M059J (cell line): ENCODE measurements at regions not wholly inside any gene's neighbourhood (a gene's known extent, or its start where the extent isn't known, plus 50 kb on each side); places are given as distances from the start of the nearest gene placed in this dataset.

Experiments used
- DNase-seq: peaks from one replicate; pipeline ENCODE4 v3.0.0-alpha.2; 2012; ENCODE audit warnings: low read depth

DNA sequence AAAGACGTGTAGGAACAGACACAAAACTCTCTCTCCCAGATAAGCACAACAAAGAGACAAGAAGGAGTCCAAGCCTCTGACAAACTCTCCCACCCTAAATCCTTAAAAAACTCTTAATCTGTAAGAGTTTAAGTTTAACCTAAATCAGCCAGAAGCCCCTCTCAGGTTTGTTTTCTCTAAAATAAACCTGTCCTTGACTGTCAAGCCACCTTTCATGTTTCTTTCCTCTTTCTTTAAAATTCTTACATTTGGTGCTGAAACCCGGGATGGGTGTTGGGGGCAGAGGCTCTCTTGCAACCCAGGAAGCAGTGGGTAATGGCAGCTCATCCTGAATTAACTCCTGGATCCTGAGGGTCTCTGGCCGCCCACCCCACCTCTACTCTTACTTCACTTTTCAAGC, 107.8 kb upstream of the TENT5D start:
- no peak for DNase-seq

DNA sequence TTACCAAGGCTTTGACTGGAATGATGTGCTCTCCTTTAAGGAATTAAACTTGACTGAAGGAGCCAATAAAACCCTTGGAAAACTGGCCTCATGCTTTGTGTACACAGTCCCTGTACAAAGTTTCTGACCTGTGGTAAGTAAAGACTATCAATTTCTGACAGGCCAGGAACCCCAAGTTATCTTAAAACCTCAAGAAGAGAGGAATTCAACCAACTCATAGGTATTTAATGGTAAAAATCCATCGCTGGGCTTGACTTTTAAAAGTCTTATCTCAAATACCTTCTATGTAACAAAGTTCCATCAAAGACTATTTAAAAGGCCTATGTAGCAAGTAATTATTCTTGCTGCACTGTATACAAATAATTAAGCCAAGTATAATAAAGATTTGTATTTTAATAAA, 103.7 kb upstream of the TENT5D start:
- DNase-seq: no peak

DNA sequence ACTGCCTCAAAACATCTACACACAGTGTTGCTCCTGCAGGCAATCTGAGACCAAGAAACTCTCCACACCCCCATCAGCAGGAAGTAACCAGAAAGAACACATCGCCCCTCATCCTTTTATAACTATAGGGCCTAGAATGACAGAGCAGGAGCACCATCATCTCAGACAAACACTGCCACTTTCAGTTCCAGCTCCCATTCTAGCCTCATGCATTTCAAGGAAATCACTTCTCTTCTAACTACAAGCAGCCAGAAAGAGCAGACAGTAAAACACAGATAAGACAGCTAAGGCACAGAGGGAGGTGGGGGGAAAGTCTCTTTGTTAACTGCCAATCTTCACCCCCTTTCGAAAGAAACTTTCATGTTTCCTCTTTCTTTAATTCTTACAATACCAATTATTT, 102.6 kb upstream of the TENT5D start:
- no peak for DNase-seq

DNA sequence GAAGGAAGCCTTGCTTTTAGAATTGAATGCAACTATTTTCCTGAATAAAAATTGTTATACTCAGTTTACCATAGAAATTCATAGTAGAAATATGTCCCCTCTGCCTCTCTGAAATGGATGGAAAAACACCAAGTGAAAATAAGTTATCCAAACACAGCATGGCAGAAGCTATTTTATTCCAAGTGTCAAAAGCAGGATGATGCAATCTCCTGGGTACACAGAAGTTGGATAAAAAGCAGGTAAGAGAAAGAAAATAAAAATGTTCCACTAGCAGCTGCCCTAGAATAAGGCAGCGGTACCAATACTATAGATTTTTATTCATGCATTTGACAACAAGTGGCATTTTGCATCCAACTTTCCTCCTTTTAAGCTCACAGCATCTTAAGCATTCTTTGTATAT, 89.0 kb upstream of the TENT5D start:
- no peak for DNase-seq

DNA sequence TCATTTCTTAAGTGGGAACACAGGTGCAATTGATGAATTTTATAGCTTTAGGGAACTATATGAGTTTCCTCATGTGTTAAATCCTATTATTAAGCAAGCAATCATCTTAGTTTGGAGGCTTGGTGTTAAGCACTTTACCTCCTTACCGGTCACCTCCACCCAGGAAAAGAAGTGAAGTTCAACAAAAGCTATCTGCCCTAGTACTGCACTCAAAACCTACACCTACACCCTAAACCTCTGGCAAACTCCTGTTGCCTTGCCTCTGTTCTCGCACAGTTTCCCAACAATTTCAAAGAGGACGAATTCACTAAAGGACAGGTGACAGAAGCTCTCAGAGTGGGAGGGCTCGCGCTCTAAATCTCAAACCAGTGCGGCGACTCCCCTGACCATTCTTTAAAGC, 85.7 kb upstream of the TENT5D start:
- no peak for DNase-seq

DNA sequence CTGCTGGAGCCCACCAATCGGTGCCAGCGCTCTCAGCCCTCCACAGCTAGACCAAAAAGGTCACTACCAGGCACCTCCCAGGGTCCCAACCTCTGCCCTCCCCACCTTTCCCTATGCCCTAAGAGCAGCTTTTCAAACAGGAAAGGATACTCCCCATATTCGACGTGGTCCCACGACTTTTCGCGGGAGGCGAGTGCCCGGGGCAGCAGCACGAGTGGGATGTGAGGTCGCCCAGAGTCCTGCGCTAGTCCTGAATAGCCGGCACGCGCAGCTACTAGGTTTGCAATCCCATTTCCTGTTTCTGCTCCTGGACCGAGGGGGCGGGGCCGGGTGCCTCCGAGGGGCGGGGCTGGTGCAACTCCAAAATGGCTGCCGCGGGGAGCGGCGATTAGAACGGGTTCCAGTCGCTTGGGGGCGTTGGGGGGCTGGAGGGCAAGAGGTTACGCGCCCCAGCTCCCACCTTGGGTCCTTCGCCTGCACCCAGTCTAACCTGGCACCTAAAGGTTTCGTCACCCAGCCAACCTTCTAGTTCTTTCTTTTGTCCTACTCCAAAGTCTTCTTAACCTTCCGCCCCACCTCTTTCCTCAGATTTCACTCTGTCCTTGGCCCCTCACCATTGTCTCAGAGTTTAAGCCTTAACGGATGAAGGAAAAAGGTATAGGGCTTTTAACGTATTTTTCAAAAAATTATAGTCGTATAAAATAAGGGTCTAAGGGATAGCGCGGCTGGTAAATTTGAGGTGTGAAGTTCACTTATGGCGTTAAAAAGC, 85.0 kb upstream of the TENT5D start:
- peak; percentile 1 for DNase-seq

DNA sequence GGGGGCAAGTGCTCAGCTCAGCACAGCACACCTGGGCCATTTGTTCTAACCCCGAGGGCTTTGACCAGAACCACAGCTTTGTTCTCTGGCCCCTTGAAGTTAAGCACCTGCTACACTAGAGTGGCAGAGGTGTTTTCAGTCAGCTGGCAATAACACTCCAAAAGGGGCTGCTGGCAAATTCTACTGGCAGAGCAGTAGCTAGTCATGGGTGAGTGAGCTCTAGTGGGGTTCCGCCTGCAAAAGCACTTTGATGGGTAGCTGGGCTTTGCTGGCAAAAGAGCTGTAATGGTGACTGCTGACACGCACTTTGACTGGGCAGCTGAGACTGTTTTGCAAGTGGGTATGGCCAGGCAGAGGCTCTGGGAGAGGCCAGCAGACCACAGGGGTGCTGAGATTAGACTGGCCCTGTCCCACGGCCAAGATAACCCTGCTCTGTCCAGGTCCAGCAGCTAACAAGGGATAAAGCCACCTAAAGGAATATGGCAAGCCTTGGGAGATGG, 65.2 kb upstream of the TENT5D start:
- no peak for DNase-seq
